Hepatocyte (in vitro differentiated cells): ENCODE measurements at regions not wholly inside any gene's neighbourhood (a gene's known extent, or its start where the extent isn't known, plus 50 kb on each side); places are given as distances from the start of the nearest gene placed in this dataset.

Experiments used
- DNase-seq: peaks from one replicate; pipeline ENCODE4 v3.0.0-alpha.2; 2016; ENCODE audit warnings: low spot score
- H2AFZ ChIP-seq: fragments of 200-600 bp; sonication (generic); 2 replicates; pipeline ENCODE4 v1.6.0; 2016; ENCODE audit warnings: antibody characterized with exemption, mild to moderate bottlenecking
- H3K27ac ChIP-seq: fragments of 200-600 bp; sonication (generic); 2 replicates; pipeline ENCODE4 v1.5.1; 2016; ENCODE audit warnings: mild to moderate bottlenecking
- H3K27me3 ChIP-seq: fragments of 200-600 bp; sonication (generic); 2 replicates; pipeline ENCODE4 v1.6.1; 2016
- H3K36me3 ChIP-seq: fragments of 200-600 bp; sonication (generic); replicated peaks from 2 replicates; pipeline ENCODE4 v1.5.1; 2016; ENCODE audit warnings: low read depth; ENCODE audit not compliant: insufficient read depth
- H3K4me1 ChIP-seq: fragments of 200-600 bp; sonication (generic); 2 replicates; pipeline ENCODE4 v1.5.1; 2016; ENCODE audit warnings: mild to moderate bottlenecking, moderate library complexity; ENCODE audit not compliant: insufficient read depth
- H3K4me2 ChIP-seq: fragments of 200-600 bp; sonication (generic); 2 replicates; pipeline ENCODE4 v1.6.0; 2016
- H3K4me3 ChIP-seq: fragments of 200-600 bp; sonication (generic); 2 replicates; pipeline ENCODE4 v1.5.1; 2016; ENCODE audit warnings: mild to moderate bottlenecking
- H3K79me2 ChIP-seq: fragments of 200-600 bp; sonication (generic); 2 replicates; pipeline ENCODE4 v1.6.0; 2017; ENCODE audit warnings: mild to moderate bottlenecking
- H3K9me2 ChIP-seq: fragments of 200-600 bp; sonication (generic); replicated peaks from 2 replicates; pipeline ENCODE4 v1.6.0; 2017; ENCODE audit warnings: mild to moderate bottlenecking; ENCODE audit not compliant: insufficient read depth
- H3K9me3 ChIP-seq: fragments of 200-600 bp; sonication (generic); 2 replicates; pipeline ENCODE4 v1.5.1; 2016; ENCODE audit warnings: low read depth, mild to moderate bottlenecking
- H4K20me1 ChIP-seq: fragments of 200-600 bp; sonication (generic); 2 replicates; pipeline ENCODE4 v1.6.0; 2016; ENCODE audit warnings: mild to moderate bottlenecking; ENCODE audit not compliant: insufficient read depth, poor library complexity, severe bottlenecking
- EZH2 ChIP-seq: fragments of 200-600 bp; sonication (generic); IDR thresholded peaks from 2 replicates; pipeline ENCODE4 v1.6.1; 2016; ENCODE audit warnings: antibody characterized with exemption, mild to moderate bottlenecking, borderline replicate concordance
- EZH2phosphoT487 ChIP-seq: fragments of 200-600 bp; sonication (generic); IDR thresholded peaks from one replicate; pipeline ENCODE4 v1.6.1; 2018; ENCODE audit warnings: antibody characterized with exemption, mild to moderate bottlenecking, low read depth, moderate library complexity; ENCODE audit not compliant: unreplicated experiment, severe bottlenecking
- WGBS: methylation state at CpG from one replicate; pipeline ENCODE4 v1.1.6; 2016; ENCODE audit warnings: low lambda C conversion rate; ENCODE audit errors: missing lambda C conversion rate; 5-methylcytosine and 5-hydroxymethylcytosine counted together
- TF ChIP-seq, protein P1 (sequence below): fragments of 200-600 bp; sonication (generic); IDR thresholded peaks from 2 replicates; pipeline ENCODE4 v1.5.1; 2016; ENCODE audit warnings: antibody characterized with exemption, mild to moderate bottlenecking; ENCODE audit not compliant: poor library complexity

DNA sequence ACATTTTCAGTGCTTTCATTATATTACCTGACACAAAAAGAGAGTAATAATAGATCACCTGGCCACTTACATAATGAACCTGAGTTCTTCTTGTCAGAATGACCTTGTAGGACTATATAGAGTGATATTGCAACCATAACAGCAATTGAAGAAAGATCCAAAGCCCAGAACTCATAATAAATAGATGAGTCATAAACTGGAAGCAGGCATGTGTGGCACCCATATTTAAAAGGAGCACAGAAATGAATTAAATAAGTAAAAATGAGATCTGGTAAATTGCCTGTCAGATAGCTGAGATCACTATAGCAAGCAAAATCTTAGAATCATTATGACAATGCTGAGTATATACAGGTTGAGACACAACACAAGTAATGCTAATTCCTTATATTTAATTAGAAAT, 331.8 kb downstream of the AASDHPPT start:
- H3K36me3 ChIP-seq = no peaks in the 10 kb centered on the region
- no peaks in the 10 kb centered on the region for H4K20me1 ChIP-seq
- TF ChIP-seq EZH2 = no peak
- no peak for TF ChIP-seq EZH2phosphoT487
- TF ChIP-seq, protein P1, sequence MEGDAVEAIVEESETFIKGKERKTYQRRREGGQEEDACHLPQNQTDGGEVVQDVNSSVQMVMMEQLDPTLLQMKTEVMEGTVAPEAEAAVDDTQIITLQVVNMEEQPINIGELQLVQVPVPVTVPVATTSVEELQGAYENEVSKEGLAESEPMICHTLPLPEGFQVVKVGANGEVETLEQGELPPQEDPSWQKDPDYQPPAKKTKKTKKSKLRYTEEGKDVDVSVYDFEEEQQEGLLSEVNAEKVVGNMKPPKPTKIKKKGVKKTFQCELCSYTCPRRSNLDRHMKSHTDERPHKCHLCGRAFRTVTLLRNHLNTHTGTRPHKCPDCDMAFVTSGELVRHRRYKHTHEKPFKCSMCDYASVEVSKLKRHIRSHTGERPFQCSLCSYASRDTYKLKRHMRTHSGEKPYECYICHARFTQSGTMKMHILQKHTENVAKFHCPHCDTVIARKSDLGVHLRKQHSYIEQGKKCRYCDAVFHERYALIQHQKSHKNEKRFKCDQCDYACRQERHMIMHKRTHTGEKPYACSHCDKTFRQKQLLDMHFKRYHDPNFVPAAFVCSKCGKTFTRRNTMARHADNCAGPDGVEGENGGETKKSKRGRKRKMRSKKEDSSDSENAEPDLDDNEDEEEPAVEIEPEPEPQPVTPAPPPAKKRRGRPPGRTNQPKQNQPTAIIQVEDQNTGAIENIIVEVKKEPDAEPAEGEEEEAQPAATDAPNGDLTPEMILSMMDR = no peak
- H3K27ac ChIP-seq = no peak overlapping the region
- H3K9me3 ChIP-seq = no peaks in the 10 kb centered on the region
- DNase-seq = no peak
- no peak overlapping the region for H3K4me3 ChIP-seq
- H3K79me2 ChIP-seq = no peaks in the 10 kb centered on the region
- no peak overlapping the region for H2AFZ ChIP-seq
- H3K27me3 ChIP-seq = no peaks in the 10 kb centered on the region
- no peaks in the 10 kb centered on the region for H3K9me2 ChIP-seq
- no peaks in the 10 kb centered on the region for H3K4me1 ChIP-seq
- H3K4me2 ChIP-seq = no peak overlapping the region

DNA sequence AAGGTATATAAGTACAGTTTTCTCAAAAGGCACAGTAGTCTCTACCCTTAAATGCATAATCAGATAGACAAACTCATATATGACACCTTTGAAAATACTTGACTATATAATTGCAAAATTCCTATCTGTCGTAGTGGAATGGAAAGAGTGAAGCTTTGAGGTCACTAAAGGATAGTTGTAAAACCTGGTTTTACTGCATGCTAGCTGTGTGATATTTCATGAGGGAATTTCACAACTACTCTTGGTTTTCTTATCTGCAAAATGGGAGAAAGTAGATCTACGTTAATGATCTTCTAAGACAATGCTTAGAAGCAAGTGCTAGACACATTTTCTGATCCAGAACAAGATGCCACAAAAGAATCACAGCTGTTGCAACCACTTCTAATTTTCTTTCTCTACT, 332.2 kb downstream of the AASDHPPT start:
- H2AFZ ChIP-seq = no peak overlapping the region
- TF ChIP-seq EZH2phosphoT487 (no peak), EZH2 (no peak)
- TF ChIP-seq, protein P1 = no peak
- DNase-seq = peak; percentile 12
- H3K36me3 ChIP-seq = no peaks in the 10 kb centered on the region
- H3K4me3 ChIP-seq = no peak overlapping the region
- H3K4me2 ChIP-seq = no peak overlapping the region
- no peak overlapping the region for H3K27ac ChIP-seq
- H3K9me3 ChIP-seq = no peaks in the 10 kb centered on the region
- no peaks in the 10 kb centered on the region for H3K79me2 ChIP-seq
- H3K4me1 ChIP-seq = no peaks in the 10 kb centered on the region
- H4K20me1 ChIP-seq = no peaks in the 10 kb centered on the region
- no peaks in the 10 kb centered on the region for H3K27me3 ChIP-seq
- WGBS = 56% methylated on average over 2 of the region's 2 CpGs
- H3K9me2 ChIP-seq = no peaks in the 10 kb centered on the region

DNA sequence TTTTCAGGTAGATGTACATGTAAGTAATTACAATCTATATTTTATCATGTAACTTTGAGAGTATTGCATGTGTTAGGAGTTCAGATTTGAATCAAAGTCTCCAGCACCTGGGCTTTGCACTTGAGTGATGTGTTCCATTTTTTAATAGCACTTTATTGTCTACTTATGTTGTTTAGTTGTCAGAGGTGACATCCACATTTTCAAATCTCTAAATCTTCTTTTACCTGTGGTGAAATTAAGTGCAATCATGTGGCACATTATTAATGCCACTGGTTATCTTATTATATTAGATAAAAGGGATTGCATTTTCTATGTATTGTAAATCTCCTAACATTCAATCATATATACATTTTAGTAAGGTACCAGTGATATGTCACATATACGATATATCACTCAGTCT, 333.4 kb downstream of the AASDHPPT start:
- no peaks in the 10 kb centered on the region for H3K9me3 ChIP-seq
- no peak overlapping the region for H3K4me3 ChIP-seq
- WGBS = 94% methylated on average over 1 of the region's 1 CpG
- no peaks in the 10 kb centered on the region for H3K9me2 ChIP-seq
- H3K4me1 ChIP-seq = no peaks in the 10 kb centered on the region
- H3K79me2 ChIP-seq = no peaks in the 10 kb centered on the region
- TF ChIP-seq, protein P1 = no peak
- TF ChIP-seq EZH2 = no peak
- TF ChIP-seq EZH2phosphoT487 = no peak
- DNase-seq = no peak
- no peak overlapping the region for H2AFZ ChIP-seq
- no peak overlapping the region for H3K4me2 ChIP-seq
- H3K36me3 ChIP-seq = no peaks in the 10 kb centered on the region
- no peaks in the 10 kb centered on the region for H4K20me1 ChIP-seq
- no peak overlapping the region for H3K27ac ChIP-seq
- no peaks in the 10 kb centered on the region for H3K27me3 ChIP-seq

DNA sequence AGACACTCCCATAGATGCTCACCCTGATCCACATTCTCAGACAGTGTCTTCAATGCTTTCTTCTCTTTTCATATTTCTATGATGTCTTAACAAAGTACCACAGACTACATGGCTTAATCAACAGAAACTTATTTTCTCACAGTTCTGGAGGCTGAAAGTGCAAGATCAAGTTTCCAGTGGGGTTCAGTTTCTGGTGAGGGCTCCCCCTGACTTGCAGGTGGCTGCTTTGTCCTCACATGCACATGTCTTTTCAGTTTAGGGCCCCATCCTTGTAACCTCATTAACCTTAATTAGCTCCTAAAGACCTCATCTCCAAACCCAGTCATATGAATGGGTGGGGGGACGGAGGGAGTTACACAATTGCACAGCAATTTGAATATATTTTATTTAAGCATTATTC, 335.8 kb downstream of the AASDHPPT start:
- no peaks in the 10 kb centered on the region for H3K79me2 ChIP-seq
- H3K27ac ChIP-seq = no peak overlapping the region
- no peaks in the 10 kb centered on the region for H3K9me2 ChIP-seq
- H3K36me3 ChIP-seq = no peaks in the 10 kb centered on the region
- no peaks in the 10 kb centered on the region for H3K4me1 ChIP-seq
- WGBS = 100% methylated on average over 1 of the region's 1 CpG
- H3K9me3 ChIP-seq = no peaks in the 10 kb centered on the region
- no peak overlapping the region for H2AFZ ChIP-seq
- H3K4me2 ChIP-seq = no peak overlapping the region
- no peaks in the 10 kb centered on the region for H3K27me3 ChIP-seq
- no peak overlapping the region for H3K4me3 ChIP-seq
- H4K20me1 ChIP-seq = no peaks in the 10 kb centered on the region
- no peak for TF ChIP-seq EZH2phosphoT487
- no peak for TF ChIP-seq EZH2
- TF ChIP-seq, protein P1 = no peak
- no peak for DNase-seq
